Right ventricle myocardium inferior (tissue), 1 donor: ENCODE measurements at regions not wholly inside any gene's neighbourhood (a gene's known extent, or its start where the extent isn't known, plus 50 kb on each side); places are given as distances from the start of the nearest gene placed in this dataset.
"Not testable (repeated sequence)": the region's sequence is repeated elsewhere in the genome, so short reads cannot be mapped to it uniquely, and the experiment has no call there.

ENCODE experiments used
- ATAC-seq: fragments of 200-7000 bp; cut with Tn5 transposase; one replicate; pipeline ENCODE4 v1.9.1; 2020; ENCODE audit warnings: mild to moderate bottlenecking, moderate library complexity
- DNase-seq: peaks from one replicate; pipeline ENCODE4 v3.0.0; 2021; ENCODE audit errors: missing footprints
- intact Hi-C: fragments of 100-400 bp; cut with DNase I; formaldehyde crosslinking; loops from one replicate; pipeline ENCODE4 v1.11.0; 2022
- donor health status: DM: no; HTN: yes; CAD: no; lungs with severe emphysema.

GRCh38 chr17:26881195-26881594, 412.7 kb upstream of the WSB1 start:
- intact Hi-C loops, DNase-seq: not testable (repeated sequence)
- ATAC-seq, result peak; percentile 24

DNA sequence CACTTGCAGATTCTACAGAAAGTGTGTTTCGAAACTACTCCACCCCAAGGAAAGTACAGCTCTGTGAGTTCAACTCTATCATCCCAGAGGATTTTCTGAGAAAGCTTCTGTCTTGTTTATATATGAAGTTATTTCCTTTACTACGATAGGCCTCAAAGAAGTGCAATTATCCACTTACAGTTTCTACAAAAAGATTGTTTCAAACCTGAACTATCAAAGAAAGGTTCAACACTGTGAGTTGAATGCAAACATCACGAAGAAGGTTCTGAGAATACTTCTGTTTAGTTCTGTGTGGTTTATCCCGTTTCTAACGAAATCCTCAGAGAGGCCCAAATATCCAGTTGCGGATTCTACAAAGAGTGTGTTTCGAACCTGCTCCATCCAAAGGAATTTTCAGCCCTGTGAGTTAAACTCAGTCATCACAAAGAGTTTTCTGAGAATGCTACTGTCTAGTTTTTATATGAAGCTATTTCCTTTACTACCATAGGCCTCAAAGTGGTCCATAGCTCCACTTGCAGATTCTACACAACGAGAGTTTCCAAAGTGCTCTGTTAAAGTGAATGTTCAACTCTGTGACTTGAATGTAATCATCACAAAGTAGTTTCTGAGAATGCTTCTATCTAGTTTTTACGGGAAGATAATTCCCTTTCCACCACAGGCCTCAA, 411.7 kb upstream of the WSB1 start:
- ATAC-seq, result peak; percentile 83
- intact Hi-C loops, DNase-seq: not testable (repeated sequence)

DNA sequence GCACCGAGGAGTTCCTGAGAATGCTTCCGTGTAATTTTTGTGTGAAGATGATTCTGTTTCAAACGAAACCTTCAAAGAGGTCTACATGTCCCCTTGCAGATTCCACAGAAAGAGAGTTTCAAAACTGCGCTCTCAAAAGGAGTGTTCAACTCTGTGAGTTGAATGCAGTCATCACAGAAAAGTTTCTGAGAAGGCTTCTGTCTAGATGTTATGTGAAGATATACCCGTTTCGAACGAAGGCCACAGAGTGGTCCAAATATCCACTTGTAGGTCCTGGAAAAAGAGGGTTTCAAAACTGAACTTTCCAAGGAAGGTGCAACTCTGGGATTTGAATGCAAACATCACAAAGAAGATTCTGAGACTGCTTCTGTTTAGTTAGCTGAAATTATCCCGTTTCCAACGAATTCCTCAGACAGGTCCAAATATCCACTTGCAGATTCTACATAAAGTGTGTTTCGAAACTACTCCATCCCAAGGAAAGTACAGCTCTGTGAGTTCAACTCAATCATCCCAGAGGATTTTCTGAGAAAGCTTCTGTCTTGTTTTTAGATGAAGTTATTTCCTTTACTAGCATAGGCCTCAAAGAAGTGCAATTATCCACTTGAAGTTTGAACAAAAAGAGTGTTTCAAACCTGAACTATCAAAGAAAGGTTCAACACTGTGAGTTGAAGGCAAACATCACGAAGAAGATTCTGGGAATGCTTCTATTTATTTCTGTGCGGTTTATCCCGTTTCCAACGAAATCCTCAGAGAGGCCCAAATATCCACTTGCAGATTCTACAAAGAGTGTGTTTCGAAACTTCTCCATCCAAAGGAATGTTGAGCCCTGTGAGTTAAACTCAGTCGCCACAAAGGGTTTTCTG, 409.8 kb upstream of the WSB1 start:
- peak; percentile 47 for ATAC-seq
- DNase-seq, intact Hi-C loops: not testable (repeated sequence)

DNA sequence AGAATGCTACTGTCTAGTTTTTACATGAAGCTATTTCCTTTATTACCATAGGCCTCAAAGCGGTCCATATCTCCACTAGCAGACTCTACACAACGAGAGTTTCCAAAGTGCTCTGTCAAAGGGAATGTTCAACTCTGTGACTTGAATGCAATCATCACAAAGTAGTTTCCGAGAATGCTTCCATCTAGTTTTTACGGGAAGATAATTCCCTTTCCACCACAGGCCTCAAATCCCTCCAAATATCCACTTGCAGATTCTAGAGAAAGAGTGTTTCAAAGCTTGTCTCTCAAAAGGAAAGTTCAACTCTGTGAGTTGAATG, 409.2 kb upstream of the WSB1 start:
- intact Hi-C loops, DNase-seq: not testable (repeated sequence)
- peak; percentile 24 for ATAC-seq

DNA sequence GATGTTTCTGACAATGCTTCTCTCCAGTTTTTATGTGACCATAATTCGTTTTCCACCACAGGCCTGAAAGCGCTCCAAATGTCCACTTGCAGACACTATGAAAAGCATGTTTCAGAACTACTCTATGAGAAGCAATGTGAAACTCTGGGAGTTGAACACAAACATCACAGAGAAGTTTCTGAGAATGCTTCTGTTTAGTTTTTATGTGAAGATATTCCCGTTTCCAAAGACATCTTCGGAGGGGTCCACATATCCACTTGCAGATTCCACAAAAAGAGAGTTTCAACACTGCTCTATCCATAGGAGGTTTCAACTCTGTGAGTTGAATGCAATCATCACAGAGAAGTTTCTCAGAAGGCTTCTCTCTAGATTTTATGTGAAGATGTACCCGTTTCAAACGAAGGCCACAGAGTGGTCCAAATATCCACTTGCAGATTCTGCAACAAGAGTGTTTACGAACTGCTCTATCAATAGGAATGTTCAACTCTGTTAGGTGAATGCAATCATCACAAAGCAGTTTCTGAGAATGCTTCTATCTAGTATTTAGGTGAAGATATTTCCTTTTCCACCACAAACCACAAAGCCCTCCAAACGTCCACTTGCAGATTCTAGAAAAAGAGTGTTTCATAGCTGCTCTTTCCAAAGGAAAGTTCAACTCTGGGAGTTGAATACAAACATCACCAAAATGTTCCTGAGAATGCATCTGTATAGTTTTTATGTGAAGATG, 408.5 kb upstream of the WSB1 start:
- peak; percentile 40 for ATAC-seq
- DNase-seq, intact Hi-C loops: not testable (repeated sequence)
